Omental fat pad (tissue), 3 donors: ENCODE measurements at regions not wholly inside any gene's neighbourhood (a gene's known extent, or its start where the extent isn't known, plus 50 kb on each side); places are given as distances from the start of the nearest gene placed in this dataset.
"Not testable (repeated sequence)": the region's sequence is repeated elsewhere in the genome, so short reads cannot be mapped to it uniquely, and the experiment has no call there.

ENCODE experiments used
- ATAC-seq: fragments of 150-250 bp; one replicate; pipeline ENCODE4 v1.9.1; 2016; ENCODE audit warnings: mild to moderate bottlenecking, moderate library complexity; ENCODE audit not compliant: low FRiP score
- DNase-seq: peaks from one replicate; pipeline ENCODE4 v3.0.0-alpha.2; 2019; ENCODE audit warnings: low spot score
- CTCF ChIP-seq, 3 donors: fragments of 450-650 bp; IDR thresholded peaks; one replicate each; pipeline ENCODE4 v1.5.1; 2016 to 2017; ENCODE audit warnings: antibody characterized with exemption in 3 of 3, mild to moderate bottlenecking in 3 of 3, moderate library complexity in 2 of 3

- no peak for ATAC-seq
- DNase-seq = no peak
- TF ChIP-seq CTCF (IDR thresholded peaks at IDR 0.05) = no peak
Observed at GRCh38 chr2:8139668-8140200, 542.1 kb upstream of the ID2 start.

- no peak for ATAC-seq
- no peak for TF ChIP-seq CTCF (IDR thresholded peaks at IDR 0.05)
- no peak for DNase-seq
Observed at GRCh38 chr2:8141079-8141707, 540.7 kb upstream of the ID2 start.

- no peak for TF ChIP-seq CTCF (IDR thresholded peaks at IDR 0.05)
- ATAC-seq = no peak
- DNase-seq = no peak
Observed at GRCh38 chr2:8141780-8142179, 540.1 kb upstream of the ID2 start.

- no peak for TF ChIP-seq CTCF (IDR thresholded peaks at IDR 0.05)
- DNase-seq = no peak
- ATAC-seq = no peak
Observed at GRCh38 chr2:8142461-8142860, 539.4 kb upstream of the ID2 start.

- no peak for TF ChIP-seq CTCF (IDR thresholded peaks at IDR 0.05)
- no peak for DNase-seq
- ATAC-seq = no peak
Observed at GRCh38 chr2:8144131-8144631, 537.7 kb upstream of the ID2 start.

GRCh38 chr2:8144785-8145184 lies 537.1 kb upstream of the ID2 start:
- TF ChIP-seq CTCF (IDR thresholded peaks at IDR 0.05) = no peak
- ATAC-seq (no peak), DNase-seq (no peak)

GRCh38 chr2:8145375-8145774 lies 536.5 kb upstream of the ID2 start:
- DNase-seq, ATAC-seq: not testable (repeated sequence)
